Endodermal cell (in vitro differentiated cells): ENCODE measurements at regions not wholly inside any gene's neighbourhood (a gene's known extent, or its start where the extent isn't known, plus 50 kb on each side); places are given as distances from the start of the nearest gene placed in this dataset.

Source experiments
- DNase-seq: peaks from one replicate; pipeline ENCODE4 v3.0.0-alpha.2; 2017
- H3K27ac ChIP-seq: 2 replicates; pipeline ENCODE4 v1.5.1; 2013; ENCODE audit warnings: mild to moderate bottlenecking, low read depth, low read length, moderate library complexity
- H3K27me3 ChIP-seq: 2 replicates; pipeline ENCODE4 v1.6.1; 2013; ENCODE audit warnings: mild to moderate bottlenecking, low read length, moderate library complexity; ENCODE audit not compliant: insufficient read depth, control insufficient read depth, poor library complexity, severe bottlenecking
- H3K36me3 ChIP-seq: 2 replicates; pipeline ENCODE4 v1.7.0; 2013; ENCODE audit warnings: mild to moderate bottlenecking, low read length, moderate library complexity; ENCODE audit not compliant: control insufficient read depth, insufficient read depth
- H3K4me1 ChIP-seq: one replicate; pipeline ENCODE4 v1.7.0; 2013; ENCODE audit warnings: low read length; ENCODE audit not compliant: control insufficient read depth, insufficient read depth
- H3K4me3 ChIP-seq: 2 replicates; pipeline ENCODE4 v1.5.1; 2013; ENCODE audit warnings: mild to moderate bottlenecking, low read length, moderate library complexity
- H3K9ac ChIP-seq: 2 replicates; pipeline ENCODE4 v1.6.1; 2013; ENCODE audit warnings: mild to moderate bottlenecking, low read length, moderate library complexity; ENCODE audit not compliant: poor library complexity, severe bottlenecking; ENCODE audit errors: extremely low read depth
- H3K9me3 ChIP-seq: 2 replicates; pipeline ENCODE4 v1.6.1; 2013; ENCODE audit warnings: mild to moderate bottlenecking, low read length, moderate library complexity; ENCODE audit not compliant: control insufficient read depth
- H3K27ac Mint-ChIP-seq: 2 replicates; pipeline ENCODE4 v1.8.0; 2020; ENCODE audit warnings: mixed read lengths
- H3K27me3 Mint-ChIP-seq: 2 replicates; pipeline ENCODE4 v1.8.0; 2021; ENCODE audit warnings: mild to moderate bottlenecking, mixed read lengths; ENCODE audit not compliant: insufficient read depth
- H3K36me3 Mint-ChIP-seq: 2 replicates; pipeline ENCODE4 v1.8.0; 2020; ENCODE audit warnings: low read depth, mixed read lengths
- H3K4me1 Mint-ChIP-seq: 2 replicates; pipeline ENCODE4 v1.8.0; 2020; ENCODE audit warnings: mixed read lengths
- H3K4me3 Mint-ChIP-seq: 2 replicates; pipeline ENCODE4 v1.8.0; 2020; ENCODE audit warnings: mild to moderate bottlenecking, moderate library complexity, mixed read lengths
- H3K9me3 Mint-ChIP-seq: 2 replicates; pipeline ENCODE4 v1.8.0; 2020; ENCODE audit warnings: mild to moderate bottlenecking, mixed read lengths
- WGBS, 2 experiments: methylation state at CpG; one replicate each; pipeline versions ENCODE4 v1.1.5 to v1.1.7; 2013; ENCODE audit warnings: missing lambda C conversion rate in 2 of 2, mixed read lengths in 1 of 2; ENCODE audit not compliant: insufficient coverage in 1 of 2, insufficient read length in 1 of 2; 5-methylcytosine and 5-hydroxymethylcytosine counted together
- TF ChIP-seq, protein P1 (sequence below): fragments of 200-600 bp; sonication (generic); conservative IDR thresholded peaks from 2 replicates; pipeline ENCODE4 v1.5.0; 2021; ENCODE audit warnings: antibody characterized with exemption, mild to moderate bottlenecking

GRCh38 chr9:107720501-107720900, 230.9 kb upstream of the KLF4 start:
- Histone ChIP-seq H3K27ac (no peak overlapping the region), H3K4me1 (no peaks in the 10 kb centered on the region), H3K27me3 (peaks cover 22% of the 10 kb centered on the region), H3K36me3 (no peaks in the 10 kb centered on the region), H3K9ac (no peak overlapping the region), H3K9me3 (no peaks in the 10 kb centered on the region), H3K4me3 (no peak overlapping the region)
- H3K4me1 Mint-ChIP-seq = peaks cover 6% of the 10 kb centered on the region
- H3K9me3 Mint-ChIP-seq = no peaks in the 10 kb centered on the region
- TF ChIP-seq, protein P1, sequence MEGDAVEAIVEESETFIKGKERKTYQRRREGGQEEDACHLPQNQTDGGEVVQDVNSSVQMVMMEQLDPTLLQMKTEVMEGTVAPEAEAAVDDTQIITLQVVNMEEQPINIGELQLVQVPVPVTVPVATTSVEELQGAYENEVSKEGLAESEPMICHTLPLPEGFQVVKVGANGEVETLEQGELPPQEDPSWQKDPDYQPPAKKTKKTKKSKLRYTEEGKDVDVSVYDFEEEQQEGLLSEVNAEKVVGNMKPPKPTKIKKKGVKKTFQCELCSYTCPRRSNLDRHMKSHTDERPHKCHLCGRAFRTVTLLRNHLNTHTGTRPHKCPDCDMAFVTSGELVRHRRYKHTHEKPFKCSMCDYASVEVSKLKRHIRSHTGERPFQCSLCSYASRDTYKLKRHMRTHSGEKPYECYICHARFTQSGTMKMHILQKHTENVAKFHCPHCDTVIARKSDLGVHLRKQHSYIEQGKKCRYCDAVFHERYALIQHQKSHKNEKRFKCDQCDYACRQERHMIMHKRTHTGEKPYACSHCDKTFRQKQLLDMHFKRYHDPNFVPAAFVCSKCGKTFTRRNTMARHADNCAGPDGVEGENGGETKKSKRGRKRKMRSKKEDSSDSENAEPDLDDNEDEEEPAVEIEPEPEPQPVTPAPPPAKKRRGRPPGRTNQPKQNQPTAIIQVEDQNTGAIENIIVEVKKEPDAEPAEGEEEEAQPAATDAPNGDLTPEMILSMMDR = no peak
- H3K4me3 Mint-ChIP-seq = no peak overlapping the region
- H3K27ac Mint-ChIP-seq = no peak overlapping the region
- DNase-seq = no peak
- peaks cover 39% of the 10 kb centered on the region for H3K27me3 Mint-ChIP-seq
- WGBS, 2 experiments = 83 to 92% methylated on average over 1 to 2 of the region's 2 CpGs
- H3K36me3 Mint-ChIP-seq = no peaks in the 10 kb centered on the region

DNA sequence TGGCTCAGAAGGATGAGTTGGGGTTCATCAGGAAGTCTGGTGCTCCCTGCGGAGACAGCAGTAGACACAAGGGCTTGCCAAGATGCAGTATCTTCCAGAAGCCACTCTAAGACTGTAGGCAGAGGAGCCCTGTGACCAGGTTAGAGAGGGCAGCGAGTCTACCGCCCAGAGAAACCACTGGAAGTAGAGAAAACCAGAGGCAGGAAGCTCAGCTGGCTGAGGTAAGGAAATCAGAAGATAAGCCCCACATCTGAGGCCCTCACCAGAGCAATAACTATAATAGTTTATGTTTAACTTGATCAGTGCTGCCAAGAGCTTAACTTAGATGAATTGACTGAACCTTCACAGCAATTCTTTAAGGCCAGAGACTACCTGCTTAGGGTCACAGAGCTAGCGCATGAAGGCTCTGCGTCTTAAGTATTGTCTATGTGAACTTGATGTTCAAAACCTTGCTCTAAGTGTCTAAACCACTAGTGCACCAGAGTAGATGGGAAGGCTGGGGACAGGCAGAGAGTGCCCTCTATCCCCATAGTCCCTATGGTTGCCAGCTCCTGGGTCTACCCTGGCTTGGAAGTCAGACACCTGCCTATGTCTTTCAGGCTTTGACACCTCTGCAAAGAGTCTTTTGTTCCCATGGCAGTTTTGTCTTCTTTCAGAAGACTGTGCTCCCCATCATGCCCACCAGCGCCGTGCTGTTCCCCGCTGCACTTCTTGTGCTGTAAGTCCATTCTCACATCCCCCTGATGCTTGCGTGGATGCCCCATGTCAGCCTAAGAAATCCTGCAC, 228.2 kb upstream of the KLF4 start:
- TF ChIP-seq, protein P1 = no peak
- Mint-ChIP-seq H3K27me3 (peaks cover 47% of the 10 kb centered on the region), H3K9me3 (no peaks in the 10 kb centered on the region), H3K36me3 (no peaks in the 10 kb centered on the region), H3K27ac (no peak overlapping the region), H3K4me1 (peaks cover 7% of the 10 kb centered on the region), H3K4me3 (no peak overlapping the region)
- Histone ChIP-seq H3K4me3 (no peak overlapping the region), H3K9ac (no peak overlapping the region), H3K36me3 (no peaks in the 10 kb centered on the region), H3K9me3 (no peaks in the 10 kb centered on the region), H3K4me1 (no peaks in the 10 kb centered on the region), H3K27ac (no peak overlapping the region), H3K27me3 (peaks cover 21% of the 10 kb centered on the region)
- WGBS, 2 experiments = 89 to 95% methylated on average over 3 to 9 of the region's 9 CpGs
- no peak for DNase-seq

DNA sequence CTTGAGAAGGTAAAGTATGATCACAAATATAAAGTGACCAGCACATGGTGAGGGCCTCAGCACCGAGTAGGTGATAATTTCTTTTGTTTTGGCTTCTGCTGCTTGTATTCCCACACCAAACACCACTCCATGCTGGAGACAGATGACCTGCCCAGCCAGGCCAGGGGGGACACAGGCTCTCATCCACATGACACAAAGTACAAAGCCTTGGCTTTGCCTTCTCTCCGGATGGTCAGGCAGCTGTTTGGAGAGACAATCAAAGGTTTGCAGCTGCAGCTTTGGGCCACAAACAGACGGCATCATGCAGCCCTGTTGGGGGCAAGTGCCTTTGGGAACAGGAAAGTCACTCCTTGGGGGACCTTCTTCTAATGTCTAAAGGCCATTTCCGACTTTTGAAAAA, 226.2 kb upstream of the KLF4 start:
- Histone ChIP-seq H3K9ac (no peak overlapping the region), H3K36me3 (no peaks in the 10 kb centered on the region), H3K4me3 (no peak overlapping the region), H3K27ac (no peak overlapping the region), H3K4me1 (no peaks in the 10 kb centered on the region), H3K9me3 (no peaks in the 10 kb centered on the region), H3K27me3 (peaks cover 26% of the 10 kb centered on the region)
- H3K4me1 Mint-ChIP-seq = peaks cover 7% of the 10 kb centered on the region
- no peak overlapping the region for H3K4me3 Mint-ChIP-seq
- peak; percentile 56 for DNase-seq
- 69 to 82% methylated on average over 3 to 4 of the region's 4 CpGs for WGBS, 2 experiments
- H3K27ac Mint-ChIP-seq = no peak overlapping the region
- no peaks in the 10 kb centered on the region for H3K36me3 Mint-ChIP-seq
- H3K9me3 Mint-ChIP-seq = no peaks in the 10 kb centered on the region
- peaks cover 52% of the 10 kb centered on the region for H3K27me3 Mint-ChIP-seq
- TF ChIP-seq, protein P1 = no peak
